ENCODE measurements at regions not wholly inside any gene's neighbourhood (a gene's known extent, or its start where the extent isn't known, plus 50 kb on each side); places are given as distances from the start of the nearest gene placed in this dataset.

DNA sequence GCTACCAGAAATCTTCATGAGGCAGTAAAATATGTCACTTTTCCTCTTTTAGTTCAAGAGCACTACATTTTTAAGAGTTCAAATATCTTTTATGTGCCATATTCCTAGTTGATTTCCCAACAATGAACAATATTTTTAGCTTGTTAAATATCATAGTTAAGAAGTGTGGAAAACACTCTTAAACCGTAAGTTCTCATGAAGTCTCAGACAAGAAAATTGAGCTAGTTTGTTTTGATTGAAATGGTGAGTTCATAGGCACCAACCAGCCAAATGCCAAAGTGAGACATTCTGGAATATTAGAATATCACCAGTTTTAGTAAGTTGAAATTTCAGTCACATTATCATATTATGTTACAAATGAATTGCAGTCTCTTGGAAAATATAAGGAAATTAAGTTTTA, 277.2 kb upstream of the HSF2 start:
- TF ChIP-seq POLR2A (IDR thresholded peaks at IDR 0.05; ENCODE audit: low read length) (no peak), GATA1 (IDR thresholded peaks at IDR 0.05; ENCODE audit: low read depth, low read length) (no peak)

Measured in erythroblast (primary cell).